HG03095 (cell line): ENCODE measurements at regions not wholly inside any gene's neighbourhood (a gene's known extent, or its start where the extent isn't known, plus 50 kb on each side); places are given as distances from the start of the nearest gene placed in this dataset.

Experiments
- ATAC-seq: cut with Tn5 transposase; IDR thresholded peaks from one replicate; pipeline ENCODE4 v1.9.1; 2021; ENCODE audit warnings: moderate library complexity; ENCODE audit not compliant: unreplicated experiment

DNA sequence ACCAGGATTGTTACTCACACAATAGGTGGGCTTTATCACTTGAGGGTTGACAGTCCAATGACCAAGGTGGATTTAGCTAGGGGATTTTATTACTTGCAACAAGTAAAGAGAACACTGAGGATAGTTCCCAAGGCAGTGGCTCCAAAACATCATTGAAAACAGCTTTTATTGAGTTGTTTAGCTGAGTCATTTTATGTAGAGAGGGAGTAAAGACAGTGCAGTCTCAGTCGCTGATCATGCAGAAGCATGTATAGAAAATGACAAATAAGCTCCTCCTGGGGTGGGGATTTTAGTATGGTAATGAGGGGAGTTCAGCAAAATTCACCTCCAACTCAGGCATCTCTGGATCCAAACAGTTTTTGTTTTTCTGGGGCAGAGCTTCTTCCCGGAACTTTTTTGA is 163.0 kb upstream of the CCDC179 start:
- ATAC-seq = no peak

DNA sequence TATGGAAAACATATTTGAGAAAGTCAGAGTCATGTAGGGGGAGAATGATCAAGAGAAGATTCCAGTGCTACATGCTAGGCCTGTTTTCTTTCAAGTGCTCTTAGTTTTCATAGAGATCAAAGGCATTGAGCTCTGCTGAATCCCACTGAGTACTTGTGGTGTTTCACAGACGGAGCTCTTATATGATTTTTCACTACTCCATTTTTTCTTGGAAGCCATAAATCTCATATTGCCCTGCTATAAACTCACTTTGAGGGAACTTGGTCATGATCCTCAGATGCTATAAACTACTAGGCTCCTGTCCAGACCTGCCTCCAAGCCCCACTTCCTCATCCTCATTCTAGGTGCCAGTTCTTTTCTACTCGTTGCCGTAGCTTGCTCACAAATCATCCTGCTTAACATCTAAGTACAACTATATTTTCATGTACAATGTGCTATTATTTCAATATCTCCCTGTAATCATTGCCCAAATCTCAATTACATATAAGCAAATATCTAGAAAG is 180.8 kb upstream of the CCDC179 start:
- ATAC-seq = no peak

GRCh38 chr11:23058656-23059055 is 198.4 kb upstream of the CCDC179 start:
- no peak for ATAC-seq

- no peak for ATAC-seq
These were observed 203.0 kb upstream of the CCDC179 start for GRCh38 chr11:23063276-23063675.

- ATAC-seq = peak; percentile 74
These were observed 218.2 kb upstream of the CCDC179 start for GRCh38 chr11:23078289-23078971.

DNA sequence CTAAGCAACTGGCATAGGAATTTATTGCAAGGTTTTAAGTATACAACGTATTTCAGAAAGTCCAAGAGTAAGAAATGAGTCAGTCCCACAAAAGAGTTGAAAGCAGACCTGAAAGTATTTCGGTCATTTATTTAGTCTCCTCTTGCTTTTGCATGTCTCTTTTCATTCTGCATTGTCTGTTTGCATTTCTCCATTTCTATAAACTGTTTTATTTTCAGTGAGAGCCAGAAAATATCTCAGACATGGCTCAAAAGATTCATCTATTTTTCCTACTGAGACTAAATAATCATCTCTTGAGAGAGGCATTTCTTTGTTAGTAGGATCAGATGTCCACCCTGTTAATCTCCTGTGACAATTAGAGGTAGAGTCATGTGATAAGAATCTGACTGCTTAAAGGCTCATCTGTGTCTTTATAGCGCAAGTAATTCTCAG is 219.1 kb upstream of the CCDC179 start:
- ATAC-seq = peak; percentile 82

DNA sequence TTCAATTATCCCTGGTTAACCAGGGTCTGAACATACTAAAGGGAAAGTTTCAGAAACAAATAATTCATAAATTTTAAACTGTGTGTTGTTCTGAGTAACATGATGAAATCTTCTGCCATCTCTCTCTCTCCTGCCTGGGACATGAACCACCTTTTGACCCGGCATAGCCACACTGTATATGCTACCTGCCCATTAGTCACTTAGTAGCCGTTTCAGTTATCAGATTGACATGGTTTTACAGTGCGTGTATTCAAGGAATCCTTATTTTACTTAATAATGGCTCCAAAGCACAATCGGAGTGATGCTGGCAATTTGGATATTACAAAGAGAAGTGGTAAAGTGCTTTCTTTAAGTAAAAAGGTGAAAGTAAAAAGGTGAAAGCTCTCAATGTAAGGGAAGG is 227.1 kb upstream of the CCDC179 start:
- ATAC-seq = no peak

DNA sequence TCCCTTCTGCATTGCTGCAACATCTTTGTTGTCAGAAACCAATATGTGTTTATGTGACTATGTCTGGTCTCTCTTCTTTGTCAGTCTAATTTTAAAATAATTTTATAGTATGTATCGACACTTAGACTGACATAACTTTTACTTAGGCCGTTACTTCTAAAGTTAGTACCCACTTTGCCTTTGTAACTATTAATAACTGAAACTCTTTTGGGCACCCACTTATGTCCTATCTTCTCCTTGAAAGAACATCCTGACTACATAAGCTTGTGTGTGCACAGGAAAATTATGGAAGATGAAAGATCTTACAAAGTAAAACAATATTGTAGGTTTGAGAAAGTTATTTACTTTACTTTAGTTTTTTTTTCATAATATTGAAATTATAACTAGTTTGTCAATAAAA is 230.4 kb upstream of the CCDC179 start:
- ATAC-seq = no peak

GRCh38 chr11:23095650-23096189 is 235.4 kb upstream of the CCDC179 start:
- ATAC-seq = no peak

DNA sequence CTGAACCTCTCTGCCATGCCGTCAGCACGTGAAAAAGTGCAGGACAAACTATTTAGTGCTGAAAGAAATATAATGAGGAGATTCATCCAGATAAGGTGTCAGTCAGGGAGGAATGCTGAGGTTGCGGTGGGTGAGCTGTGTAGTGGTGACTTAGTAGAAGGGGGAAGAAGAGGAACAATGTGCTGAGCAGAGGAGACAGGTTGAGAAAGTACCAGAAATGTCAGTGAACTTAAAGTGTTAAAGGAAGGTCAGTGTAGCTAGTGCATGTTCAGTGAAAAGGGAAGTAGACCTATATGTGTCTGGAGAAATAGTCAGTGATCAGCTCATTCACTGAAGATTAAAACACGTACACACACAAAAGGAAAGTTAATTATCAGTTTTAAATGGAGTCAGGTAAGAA is 237.6 kb upstream of the CCDC179 start:
- ATAC-seq = no peak

DNA sequence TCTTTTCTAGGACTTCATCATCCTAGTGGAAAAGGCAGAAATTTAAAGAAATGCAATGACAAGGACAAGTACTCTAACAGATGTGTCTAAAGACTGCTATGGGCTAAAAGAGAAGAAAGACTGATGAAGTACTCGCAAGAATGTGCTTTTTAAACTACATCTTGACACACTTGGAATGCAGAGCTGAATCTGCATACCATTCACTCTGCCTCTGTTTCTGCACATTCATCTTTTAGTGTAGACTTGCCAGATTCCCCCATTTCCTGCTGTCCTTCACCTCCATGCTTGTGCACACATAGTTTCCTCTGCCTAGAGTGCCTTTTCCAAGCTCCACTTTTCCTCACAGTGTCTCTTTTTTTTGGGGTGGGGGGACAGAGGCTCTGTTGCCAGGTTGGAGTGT is 239.0 kb upstream of the CCDC179 start:
- ATAC-seq = no peak

DNA sequence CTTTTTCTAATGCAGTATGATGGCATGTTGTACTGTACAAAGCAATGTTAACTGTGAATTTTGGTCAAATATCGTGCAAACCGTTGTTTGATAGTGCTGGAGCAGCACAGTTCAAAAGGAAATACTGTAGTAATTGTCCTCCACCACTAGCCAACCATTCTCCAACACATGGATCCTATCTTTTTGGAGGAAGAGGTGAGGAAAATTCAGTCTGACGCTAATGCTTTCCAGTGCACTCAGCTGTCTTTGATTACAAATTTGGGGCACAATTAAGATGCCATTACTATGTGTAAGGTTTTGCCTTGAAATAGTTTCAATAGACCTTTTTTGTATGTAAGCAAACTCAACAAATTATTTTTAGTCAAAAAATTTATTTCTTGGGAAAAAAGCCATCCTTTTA is 240.5 kb upstream of the CCDC179 start:
- no peak for ATAC-seq

- no peak for ATAC-seq
These were observed 243.1 kb upstream of the CCDC179 start for GRCh38 chr11:23103416-23103815.

- no peak for ATAC-seq
These were observed 251.3 kb upstream of the CCDC179 start for GRCh38 chr11:23111527-23111926.

DNA sequence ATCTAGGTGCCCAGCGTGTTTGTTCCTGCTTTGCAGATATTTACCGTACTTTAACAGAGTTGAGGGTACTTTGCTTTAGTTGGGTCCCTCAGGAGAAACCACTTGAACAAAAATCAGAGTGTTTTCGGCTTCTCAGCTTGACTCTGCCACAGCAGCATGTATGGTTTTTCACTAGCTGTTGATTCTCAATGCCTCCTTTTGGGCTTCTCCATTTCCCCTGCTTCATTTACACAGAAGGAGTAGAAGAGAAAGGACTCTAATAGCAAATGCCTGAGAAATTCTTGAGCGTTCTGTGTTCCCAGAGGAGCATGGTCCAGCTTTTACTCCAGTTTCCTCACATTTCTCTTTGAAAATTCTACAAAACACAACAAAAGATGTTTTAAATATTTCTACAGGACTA is 252.1 kb upstream of the CCDC179 start:
- no peak for ATAC-seq

DNA sequence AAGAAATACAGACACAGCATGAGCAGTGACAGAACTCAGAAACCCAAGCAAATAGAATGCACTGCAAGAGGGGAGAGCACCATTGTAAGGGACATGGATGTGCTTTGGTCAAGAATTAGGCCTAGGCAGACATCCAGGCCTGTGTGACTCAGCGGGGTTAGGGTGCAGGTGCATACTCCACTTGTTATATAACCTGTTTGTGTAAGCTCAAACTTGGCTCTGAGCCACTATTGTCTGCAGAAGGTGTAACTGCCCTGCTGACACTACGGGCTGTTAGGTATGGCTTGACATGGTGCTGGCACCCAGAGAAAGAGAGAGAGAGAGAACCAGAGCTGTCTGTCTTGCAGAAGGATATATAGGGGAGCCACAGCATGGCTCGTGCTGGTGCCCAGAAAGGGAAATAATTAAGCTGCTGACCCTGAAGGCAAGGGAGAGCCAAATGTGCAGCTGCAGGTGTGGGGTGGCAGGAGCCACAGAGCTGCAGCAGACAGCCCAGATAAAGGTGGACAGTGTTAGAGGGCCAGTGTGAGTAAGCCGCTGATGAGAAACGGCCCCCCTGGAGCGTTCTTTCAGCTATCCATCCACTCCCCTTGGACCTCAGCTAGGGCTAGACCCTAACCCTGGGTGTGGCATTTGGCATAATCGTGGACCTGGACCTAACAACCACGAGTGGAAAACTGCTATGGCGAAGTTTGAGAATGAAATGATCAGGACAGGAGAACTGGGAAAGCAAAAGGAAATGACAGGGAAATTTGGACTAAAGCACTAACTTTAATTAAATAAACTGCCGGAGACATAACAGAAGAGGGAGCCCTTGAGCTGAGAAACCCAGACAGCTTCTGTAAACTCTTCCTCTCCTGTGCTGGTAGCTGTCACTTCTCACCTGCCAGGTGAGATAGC is 253.0 kb upstream of the CCDC179 start:
- no peak for ATAC-seq

DNA sequence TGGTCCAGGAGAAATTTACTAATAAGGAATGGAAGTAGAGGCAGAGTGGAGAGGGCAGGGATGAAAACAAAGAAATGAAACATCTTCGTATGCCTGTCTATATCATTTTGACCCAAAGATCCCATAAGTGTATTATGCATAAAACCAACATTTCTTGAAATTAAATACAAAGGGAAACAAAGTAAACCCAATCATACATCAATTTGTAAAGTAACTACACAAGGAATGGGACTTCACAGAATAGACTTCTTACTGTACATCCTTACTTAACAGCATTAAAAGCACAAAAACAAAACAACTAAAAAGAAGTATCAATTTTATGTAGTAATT is 253.6 kb upstream of the CCDC179 start:
- ATAC-seq = no peak

DNA sequence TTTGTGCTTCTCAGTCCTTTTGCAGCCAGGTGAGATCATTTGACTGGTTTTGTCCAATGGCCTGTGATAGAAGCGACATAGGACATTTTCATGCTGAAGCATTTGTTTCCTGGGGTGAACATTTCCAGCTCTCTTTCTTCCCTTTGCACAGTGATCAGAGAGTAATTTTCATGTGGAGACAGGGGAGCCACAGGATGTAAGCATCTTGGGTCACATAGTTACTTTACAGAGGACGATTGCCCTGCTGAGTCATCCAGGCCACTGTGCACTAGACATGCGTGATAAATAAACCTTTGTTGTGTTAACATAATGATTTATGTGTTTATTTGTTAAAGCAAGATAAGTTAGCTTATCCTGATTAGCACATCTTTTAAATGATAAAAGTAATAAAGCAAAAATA is 263.5 kb upstream of the CCDC179 start:
- no peak for ATAC-seq

- ATAC-seq = no peak
These were observed 264.0 kb upstream of the CCDC179 start for GRCh38 chr11:23124249-23124648.

DNA sequence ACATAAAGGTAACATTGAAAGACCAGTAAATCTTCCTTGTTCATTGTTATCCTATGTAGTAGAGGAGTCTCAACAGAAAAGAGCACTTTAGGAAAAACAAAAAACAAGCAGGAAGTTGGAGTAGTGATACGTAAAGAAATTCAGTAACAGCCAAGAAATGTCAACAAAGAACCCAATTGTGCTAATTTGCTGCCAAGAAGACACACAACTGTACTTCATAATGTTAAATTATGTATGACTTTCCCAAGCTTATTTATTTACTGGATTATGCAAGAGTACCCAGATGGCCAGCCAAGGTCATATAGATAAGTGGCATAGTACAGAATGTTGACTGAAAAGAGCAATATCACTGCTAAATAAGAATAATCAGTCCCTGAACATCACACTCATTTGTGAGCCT is 264.7 kb upstream of the CCDC179 start:
- ATAC-seq = no peak

DNA sequence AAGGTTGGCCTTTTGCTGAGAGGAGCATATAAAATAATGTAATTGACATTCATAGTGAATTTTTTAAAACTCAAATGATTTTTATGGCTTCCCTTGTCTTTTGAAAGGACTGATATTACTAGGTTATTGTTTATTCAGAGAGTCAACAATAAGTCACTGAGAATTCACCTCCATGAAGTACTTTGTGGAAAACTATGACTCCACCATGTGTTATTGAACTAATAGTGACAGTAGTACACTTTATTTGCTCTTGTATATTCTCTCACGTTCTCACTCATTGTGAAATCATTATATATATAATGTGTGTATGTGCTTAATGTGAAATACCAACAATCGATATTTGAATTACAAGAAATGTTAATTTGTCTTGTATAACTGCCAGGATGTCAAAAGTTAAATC is 267.4 kb upstream of the CCDC179 start:
- no peak for ATAC-seq

- no peak for ATAC-seq
These were observed 274.4 kb upstream of the CCDC179 start for GRCh38 chr11:23134627-23135026.
